HEK293 (cell line): ENCODE measurements at regions not wholly inside any gene's neighbourhood (a gene's known extent, or its start where the extent isn't known, plus 50 kb on each side); places are given as distances from the start of the nearest gene placed in this dataset.

Experiments
- CTCF ChIA-PET: fragments of 350-600 bp; formaldehyde crosslinking; extraction: SDS; loops from one replicate; lab custom pipeline; 2021; ENCODE audit warnings: antibody characterized with exemption; lab: Yijun Ruan, JAX
- POLR2A ChIA-PET: fragments of 300-600 bp; formaldehyde crosslinking; extraction: SDS; loops from one replicate; lab custom pipeline; 2020; ENCODE audit warnings: antibody characterized with exemption, inconsistent platforms; lab: Yijun Ruan, JAX
- H3K27ac ChIP-seq: fragments of 200-500 bp; sonication (Bioruptor generic); 2 replicates; pipeline ENCODE4 v1.5.1; 2014; ENCODE audit warnings: low read depth, low read length, control low read depth, inconsistent platforms; ENCODE audit errors: extremely low read depth
- H3K36me3 ChIP-seq, 2 experiments: fragments of 200-500 bp in 1 of 2; sonication (Bioruptor generic) in 1 of 2; 1 replicate in 1 of 2; 2 replicates in 1 of 2; pipeline ENCODE4 v1.5.1; 2014 to 2017; ENCODE audit warnings: inconsistent platforms in 2 of 2, low read length in 2 of 2; ENCODE audit not compliant: control insufficient read depth in 2 of 2, insufficient read depth in 1 of 2
- H3K4me1 ChIP-seq: fragments of 200-500 bp; sonication (Bioruptor generic); 2 replicates; pipeline ENCODE4 v1.5.1; 2014; ENCODE audit warnings: mild to moderate bottlenecking, low read length, inconsistent platforms; ENCODE audit not compliant: control insufficient read depth, insufficient read depth
- H3K4me3 ChIP-seq: 2 replicates; pipeline ENCODE4 v1.5.1; 2011; ENCODE audit warnings: low read depth, mild to moderate bottlenecking, control low read depth, low read length, moderate library complexity
- H3K9me3 ChIP-seq: fragments of 200-500 bp; sonication (Bioruptor generic); 2 replicates; pipeline ENCODE4 v1.5.1; 2014; ENCODE audit warnings: low read depth, low read length, inconsistent platforms; ENCODE audit not compliant: control insufficient read depth, insufficient read depth
- ELK4 ChIP-seq: IDR thresholded peaks from 2 replicates; pipeline ENCODE4 v1.6.1; 2011; ENCODE audit warnings: mild to moderate bottlenecking, low read depth, low read length, borderline replicate concordance
- MZF1 ChIP-seq: fragments of 450-650 bp; formaldehyde crosslinking; IDR thresholded peaks from 2 replicates; pipeline ENCODE4 v1.5.1; 2017; ENCODE audit warnings: missing biosample characterization, missing genetic modification characterization, borderline replicate concordance
- OVOL3 ChIP-seq: fragments of 450-650 bp; formaldehyde crosslinking; IDR thresholded peaks from 2 replicates; pipeline ENCODE4 v1.5.1; 2016; ENCODE audit warnings: missing biosample characterization, missing genetic modification characterization
- RBAK ChIP-seq: fragments of 450-650 bp; formaldehyde crosslinking; IDR thresholded peaks from 2 replicates; pipeline ENCODE4 v1.5.1; 2016; ENCODE audit warnings: missing biosample characterization, missing genetic modification characterization
- SP2 ChIP-seq: fragments of 450-650 bp; formaldehyde crosslinking; IDR thresholded peaks from 2 replicates; pipeline ENCODE4 v1.5.1; 2016; ENCODE audit warnings: missing biosample characterization, missing genetic modification characterization
- TSHZ1 ChIP-seq: fragments of 450-650 bp; formaldehyde crosslinking; IDR thresholded peaks from 2 replicates; pipeline ENCODE4 v1.5.1; 2016; ENCODE audit warnings: missing biosample characterization, missing genetic modification characterization, borderline replicate concordance
- ZBTB17 ChIP-seq: fragments of 450-650 bp; formaldehyde crosslinking; IDR thresholded peaks from 2 replicates; pipeline ENCODE4 v1.5.1; 2016; ENCODE audit warnings: missing biosample characterization, missing genetic modification characterization
- ZFP3 ChIP-seq: fragments of 450-650 bp; formaldehyde crosslinking; IDR thresholded peaks from 2 replicates; pipeline ENCODE4 v1.5.1; 2016; ENCODE audit warnings: low read depth, missing biosample characterization, missing genetic modification characterization
- ZNF146 ChIP-seq: fragments of 450-650 bp; formaldehyde crosslinking; IDR thresholded peaks from 2 replicates; pipeline ENCODE4 v1.5.1; 2016; ENCODE audit warnings: missing biosample characterization, missing genetic modification characterization
- ZNF274 ChIP-seq, 2 experiments: fragments of 200-500 bp in 1 of 2; fragments of 450-650 bp in 1 of 2; sonication (Bioruptor generic) in 1 of 2; formaldehyde crosslinking in 1 of 2; IDR thresholded peaks; 2 replicates each; pipeline versions ENCODE4 v1.5.1 to v1.6.1; 2014 to 2016; ENCODE audit warnings: borderline replicate concordance in 1 of 2, inconsistent platforms in 1 of 2, low read length in 1 of 2, missing biosample characterization in 1 of 2, missing genetic modification characterization in 1 of 2
- ZNF292 ChIP-seq: fragments of 450-650 bp; formaldehyde crosslinking; IDR thresholded peaks from 2 replicates; pipeline ENCODE4 v1.5.1; 2016; ENCODE audit warnings: low read depth, missing biosample characterization, missing genetic modification characterization, borderline replicate concordance
- ZNF514 ChIP-seq: fragments of 450-650 bp; formaldehyde crosslinking; IDR thresholded peaks from 2 replicates; pipeline ENCODE4 v1.5.1; 2016; ENCODE audit warnings: missing biosample characterization, missing genetic modification characterization
- ZNF670 ChIP-seq: fragments of 450-650 bp; formaldehyde crosslinking; IDR thresholded peaks from 2 replicates; pipeline ENCODE4 v1.5.1; 2016; ENCODE audit warnings: missing biosample characterization, missing genetic modification characterization, low read depth
- ZNF837 ChIP-seq: fragments of 450-650 bp; formaldehyde crosslinking; IDR thresholded peaks from 2 replicates; pipeline ENCODE4 v1.5.1; 2016; ENCODE audit warnings: missing biosample characterization, missing genetic modification characterization
- ZSCAN18 ChIP-seq: fragments of 450-650 bp; formaldehyde crosslinking; IDR thresholded peaks from 2 replicates; pipeline ENCODE4 v1.5.1; 2016; ENCODE audit warnings: missing biosample characterization, missing genetic modification characterization
- TF ChIP-seq, protein P1 (sequence below): fragments of 450-650 bp; formaldehyde crosslinking; IDR thresholded peaks from 2 replicates; pipeline ENCODE4 v1.5.1; 2017; ENCODE audit warnings: missing biosample characterization, missing genetic modification characterization
- TF ChIP-seq, protein P2 (sequence below): fragments of 450-650 bp; formaldehyde crosslinking; IDR thresholded peaks from 2 replicates; pipeline ENCODE4 v1.5.1; 2016; ENCODE audit warnings: missing biosample characterization, missing genetic modification characterization
- TF ChIP-seq, protein P3 (sequence below): fragments of 450-650 bp; formaldehyde crosslinking; IDR thresholded peaks from 2 replicates; pipeline ENCODE4 v1.5.1; 2016; ENCODE audit warnings: missing biosample characterization, missing genetic modification characterization, borderline replicate concordance

DNA sequence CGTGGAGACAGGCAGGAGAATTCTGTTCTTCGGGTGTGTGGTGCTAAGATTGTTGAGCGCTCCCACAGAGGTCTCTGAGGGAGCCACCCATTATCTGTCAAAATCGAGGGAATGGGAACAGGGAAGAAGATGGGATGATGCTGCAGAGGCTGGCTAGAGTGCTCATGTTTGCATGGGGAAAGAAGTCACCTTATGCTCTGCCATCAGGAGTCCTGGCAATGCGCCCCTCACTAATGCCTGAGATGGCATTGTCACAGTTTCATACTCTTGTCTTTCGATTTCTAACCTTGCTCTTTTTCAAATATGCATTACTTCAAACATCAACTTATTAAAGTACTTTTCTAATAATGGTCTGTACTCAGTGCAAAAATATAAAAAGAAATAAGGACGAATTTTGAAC is 463.3 kb upstream of the CELF4 start (continued):
- TF ChIP-seq, protein P1, sequence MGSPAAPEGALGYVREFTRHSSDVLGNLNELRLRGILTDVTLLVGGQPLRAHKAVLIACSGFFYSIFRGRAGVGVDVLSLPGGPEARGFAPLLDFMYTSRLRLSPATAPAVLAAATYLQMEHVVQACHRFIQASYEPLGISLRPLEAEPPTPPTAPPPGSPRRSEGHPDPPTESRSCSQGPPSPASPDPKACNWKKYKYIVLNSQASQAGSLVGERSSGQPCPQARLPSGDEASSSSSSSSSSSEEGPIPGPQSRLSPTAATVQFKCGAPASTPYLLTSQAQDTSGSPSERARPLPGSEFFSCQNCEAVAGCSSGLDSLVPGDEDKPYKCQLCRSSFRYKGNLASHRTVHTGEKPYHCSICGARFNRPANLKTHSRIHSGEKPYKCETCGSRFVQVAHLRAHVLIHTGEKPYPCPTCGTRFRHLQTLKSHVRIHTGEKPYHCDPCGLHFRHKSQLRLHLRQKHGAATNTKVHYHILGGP: no peak
- no peak for TF ChIP-seq ZNF837 (tag by site-specific recombination)
- no peak for TF ChIP-seq ZSCAN18
- no peak for TF ChIP-seq ZNF274 (IDR thresholded peaks at IDR 0.05; ENCODE audit: low read length)
- TF ChIP-seq ZNF274 (tag by site-specific recombination; IDR thresholded peaks at IDR 0.05; ENCODE audit: borderline replicate concordance): no peak
- no peak for TF ChIP-seq OVOL3
- TF ChIP-seq ELK4: no peak

- Histone ChIP-seq H3K4me3 (no peak overlapping the region), H3K4me1 (no peaks in the 10 kb centered on the region), H3K9me3 (no peaks in the 10 kb centered on the region), H3K27ac (no peak overlapping the region), H3K36me3 (no peaks in the 10 kb centered on the region)
- TF ChIP-seq, protein P2, sequence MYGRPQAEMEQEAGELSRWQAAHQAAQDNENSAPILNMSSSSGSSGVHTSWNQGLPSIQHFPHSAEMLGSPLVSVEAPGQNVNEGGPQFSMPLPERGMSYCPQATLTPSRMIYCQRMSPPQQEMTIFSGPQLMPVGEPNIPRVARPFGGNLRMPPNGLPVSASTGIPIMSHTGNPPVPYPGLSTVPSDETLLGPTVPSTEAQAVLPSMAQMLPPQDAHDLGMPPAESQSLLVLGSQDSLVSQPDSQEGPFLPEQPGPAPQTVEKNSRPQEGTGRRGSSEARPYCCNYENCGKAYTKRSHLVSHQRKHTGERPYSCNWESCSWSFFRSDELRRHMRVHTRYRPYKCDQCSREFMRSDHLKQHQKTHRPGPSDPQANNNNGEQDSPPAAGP: no peak
- TF ChIP-seq SP2 (tag by site-specific recombination) (no peak), ZFP3 (tag by site-specific recombination) (no peak), RBAK (no peak), ZNF292 (tag by site-specific recombination) (no peak), MZF1 (tag by site-specific recombination) (no peak), ZNF514 (tag by site-specific recombination) (no peak), ZNF670 (no peak), TSHZ1 (tag by site-specific recombination) (no peak), ZNF146 (tag by site-specific recombination) (no peak), ZBTB17 (no peak)
- TF ChIP-seq, protein P3, sequence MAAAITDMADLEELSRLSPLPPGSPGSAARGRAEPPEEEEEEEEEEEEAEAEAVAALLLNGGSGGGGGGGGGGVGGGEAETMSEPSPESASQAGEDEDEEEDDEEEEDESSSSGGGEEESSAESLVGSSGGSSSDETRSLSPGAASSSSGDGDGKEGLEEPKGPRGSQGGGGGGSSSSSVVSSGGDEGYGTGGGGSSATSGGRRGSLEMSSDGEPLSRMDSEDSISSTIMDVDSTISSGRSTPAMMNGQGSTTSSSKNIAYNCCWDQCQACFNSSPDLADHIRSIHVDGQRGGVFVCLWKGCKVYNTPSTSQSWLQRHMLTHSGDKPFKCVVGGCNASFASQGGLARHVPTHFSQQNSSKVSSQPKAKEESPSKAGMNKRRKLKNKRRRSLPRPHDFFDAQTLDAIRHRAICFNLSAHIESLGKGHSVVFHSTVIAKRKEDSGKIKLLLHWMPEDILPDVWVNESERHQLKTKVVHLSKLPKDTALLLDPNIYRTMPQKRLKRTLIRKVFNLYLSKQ (tag by site-specific recombination): no peak
- CTCF ChIA-PET: interaction anchor here (0.6 kb wide), 1 partner anchor 520 kb away, joined by 3 read pairs; no protein-coding TSS in a partner anchor
- POLR2A ChIA-PET: no interaction called here
These were observed 459.9 kb upstream of the CELF4 start for GRCh38 chr18:38025433-38026038.
